Activated CD8-positive, alpha-beta T cell treated with anti-CD3 and anti-CD28 coated beads, Interleukin-2, amount 10 ng/mL, durations not matched to agents 7 days and 5 days (primary cell): ENCODE measurements at regions not wholly inside any gene's neighbourhood (a gene's known extent, or its start where the extent isn't known, plus 50 kb on each side); places are given as distances from the start of the nearest gene placed in this dataset.
"Not testable (repeated sequence)": the region's sequence is repeated elsewhere in the genome, so short reads cannot be mapped to it uniquely, and the experiment has no call there.

ENCODE experiments used
- ATAC-seq: fragments of 150-1000 bp; cut with Tn5 transposase; one replicate; pipeline ENCODE4 v1.10.0; 2021; ENCODE audit warnings: moderate library complexity
- CTCF ChIA-PET: fragments of 350-600 bp; sonication (Branson Sonifier 250); formaldehyde crosslinking; loops from one replicate; lab custom pipeline; 2021; ENCODE audit warnings: antibody characterized with exemption; lab: Charles Lee
- POLR2A ChIA-PET: fragments of 350-600 bp; sonication (Branson Sonifier 250); formaldehyde crosslinking; loops from one replicate; lab custom pipeline; 2021; ENCODE audit warnings: antibody characterized with exemption; lab: Charles Lee
- DNase-seq: peaks from one replicate; pipeline ENCODE4 v3.0.0-alpha.2; 2020
- H3K27ac Mint-ChIP-seq: one replicate; pipeline ENCODE4 v1.8.0; 2021; ENCODE audit warnings: mild to moderate bottlenecking, mixed read lengths
- H3K27me3 Mint-ChIP-seq: one replicate; pipeline ENCODE4 v1.8.0; 2021; ENCODE audit warnings: low read depth, mixed read lengths
- H3K36me3 Mint-ChIP-seq: one replicate; pipeline ENCODE4 v1.8.0; 2021; ENCODE audit warnings: low read depth, mixed read lengths
- H3K4me1 Mint-ChIP-seq: one replicate; pipeline ENCODE4 v1.8.0; 2021; ENCODE audit warnings: low read depth, mixed read lengths
- H3K4me3 Mint-ChIP-seq: one replicate; pipeline ENCODE4 v1.8.0; 2021; ENCODE audit warnings: mild to moderate bottlenecking, mixed read lengths
- H3K9me3 Mint-ChIP-seq: one replicate; pipeline ENCODE4 v1.8.0; 2022; ENCODE audit warnings: mixed read lengths; ENCODE audit not compliant: insufficient read depth

DNA sequence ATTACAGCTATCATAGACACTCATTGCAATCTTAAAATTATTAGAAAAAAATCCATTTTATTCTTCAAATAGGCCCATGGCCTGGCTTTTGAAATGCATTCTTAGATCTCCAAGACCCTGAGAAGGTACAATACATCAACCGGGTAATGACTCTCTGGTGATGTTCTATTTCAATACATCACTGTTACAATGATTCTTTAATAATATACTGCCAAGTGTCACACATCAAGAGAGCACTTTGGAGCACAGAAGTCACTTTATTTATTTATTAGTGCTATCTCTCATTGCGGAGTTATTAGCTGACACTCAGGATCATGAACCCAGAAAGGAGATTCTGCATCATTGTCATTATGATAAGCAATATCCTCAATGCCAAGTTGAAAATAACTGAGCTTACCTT lies 748.5 kb upstream of the MBL2 start:
- no peak for ATAC-seq
- no peak overlapping the region for H3K27ac Mint-ChIP-seq
- CTCF ChIA-PET: interaction anchor here (0.7 kb wide), 1 partner anchor 1394 kb away, joined by 3 read pairs; no protein-coding TSS in a partner anchor
- no peak overlapping the region for H3K4me3 Mint-ChIP-seq
- DNase-seq: no peak
- no peaks in the 10 kb centered on the region for H3K27me3 Mint-ChIP-seq
- POLR2A ChIA-PET: no interaction called here
- no peaks in the 10 kb centered on the region for H3K4me1 Mint-ChIP-seq
- no peaks in the 10 kb centered on the region for H3K36me3 Mint-ChIP-seq
- peaks cover 23% of the 10 kb centered on the region for H3K9me3 Mint-ChIP-seq

DNA sequence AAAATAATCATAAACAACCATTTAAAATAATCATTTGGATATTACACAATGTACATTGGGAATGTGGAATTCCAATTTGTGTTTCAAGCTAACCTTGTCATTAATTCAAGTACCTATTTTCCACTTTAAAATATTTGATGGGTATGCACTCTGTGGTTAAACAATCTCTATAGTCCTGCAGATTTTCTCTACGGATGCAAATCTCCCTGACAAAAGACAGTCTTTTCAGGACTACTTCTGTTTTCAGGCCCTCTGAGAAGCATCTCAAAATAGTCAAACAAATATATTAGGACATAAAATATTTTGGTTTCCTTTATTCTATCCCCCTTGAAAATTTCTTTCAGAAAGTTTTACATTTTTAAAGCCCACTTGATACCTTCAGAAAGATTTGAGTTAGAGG lies 735.6 kb upstream of the MBL2 start:
- DNase-seq (no peak), ATAC-seq (no peak)
- no peaks in the 10 kb centered on the region for H3K36me3 Mint-ChIP-seq
- CTCF ChIA-PET: no interaction called here
- no peaks in the 10 kb centered on the region for H3K4me1 Mint-ChIP-seq
- no peak overlapping the region for H3K4me3 Mint-ChIP-seq
- no peak overlapping the region for H3K27ac Mint-ChIP-seq
- POLR2A ChIA-PET: no interaction called here
- H3K9me3 Mint-ChIP-seq: peaks cover 10% of the 10 kb centered on the region
- no peaks in the 10 kb centered on the region for H3K27me3 Mint-ChIP-seq

DNA sequence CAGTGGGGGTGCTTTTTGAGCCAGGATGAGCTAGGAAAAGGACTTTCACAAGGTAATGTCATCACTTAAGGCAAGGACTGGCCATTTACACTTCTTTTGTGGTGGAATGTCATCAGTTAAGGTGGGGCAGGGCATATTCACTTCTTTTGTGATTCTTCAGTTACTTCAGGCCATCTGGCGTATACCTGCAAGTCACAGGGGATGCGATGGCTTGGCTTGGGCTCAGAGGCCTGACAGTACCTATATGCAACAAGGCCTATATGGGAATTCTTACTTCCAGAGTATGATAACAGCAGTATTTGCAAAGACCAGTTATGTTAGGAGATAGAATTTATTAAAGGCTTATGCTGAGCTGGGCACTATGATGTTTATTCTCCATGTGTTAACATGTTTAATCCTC lies 731.9 kb upstream of the MBL2 start:
- H3K27me3 Mint-ChIP-seq, H3K27ac Mint-ChIP-seq, H3K4me1 Mint-ChIP-seq, H3K4me3 Mint-ChIP-seq, H3K36me3 Mint-ChIP-seq, CTCF ChIA-PET, ATAC-seq, DNase-seq, POLR2A ChIA-PET: not testable (repeated sequence)
- peaks cover 24% of the 10 kb centered on the region for H3K9me3 Mint-ChIP-seq

DNA sequence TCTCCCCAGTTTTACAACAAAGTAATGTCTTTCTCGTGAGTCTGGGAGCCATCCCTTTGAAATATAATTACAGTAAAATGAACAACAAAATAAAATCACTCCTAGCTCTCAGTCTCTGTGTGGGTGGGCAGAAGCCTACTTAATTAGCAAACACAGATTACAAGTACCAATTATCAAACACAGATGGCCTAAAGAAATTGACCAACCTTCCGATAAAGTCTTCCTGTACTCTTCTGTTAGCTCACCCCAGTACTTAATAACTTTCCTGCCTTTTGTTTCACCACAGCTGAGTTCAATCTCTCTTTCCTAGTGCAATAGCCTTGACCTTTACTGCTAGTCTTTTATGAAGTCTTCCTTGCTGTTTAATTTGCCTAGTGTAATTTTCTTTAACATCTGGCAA lies 719.2 kb upstream of the MBL2 start:
- Mint-ChIP-seq H3K4me1 (no peaks in the 10 kb centered on the region), H3K27ac (no peak overlapping the region), H3K27me3 (no peaks in the 10 kb centered on the region), H3K36me3 (no peaks in the 10 kb centered on the region), H3K9me3 (peaks cover 15% of the 10 kb centered on the region), H3K4me3 (no peak overlapping the region)
- CTCF ChIA-PET: no interaction called here
- POLR2A ChIA-PET: no interaction called here
- DNase-seq (no peak), ATAC-seq (no peak)

DNA sequence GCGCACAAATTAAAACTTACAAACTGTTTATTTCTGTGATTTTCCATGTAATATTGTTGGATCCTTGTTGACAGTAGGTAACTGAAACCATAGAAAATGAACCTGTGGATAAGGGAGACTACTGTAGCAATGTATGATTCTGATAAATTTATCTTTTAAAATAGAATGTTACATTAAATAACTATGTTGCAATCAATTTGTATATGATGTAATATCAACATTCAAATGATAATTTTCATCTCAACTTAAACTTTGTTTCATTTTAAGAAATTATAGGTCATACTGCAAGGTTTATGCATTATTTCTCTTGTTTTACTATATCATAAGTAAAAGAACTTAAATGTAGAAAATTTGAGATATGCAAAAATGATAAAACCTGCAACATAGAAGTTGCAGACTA lies 718.0 kb upstream of the MBL2 start:
- no peak for DNase-seq
- Mint-ChIP-seq H3K27me3 (no peaks in the 10 kb centered on the region), H3K9me3 (peaks cover 25% of the 10 kb centered on the region), H3K27ac (no peak overlapping the region), H3K4me1 (no peaks in the 10 kb centered on the region), H3K36me3 (no peaks in the 10 kb centered on the region), H3K4me3 (no peak overlapping the region)
- ChIA-PET CTCF (no interaction called here), POLR2A (no interaction called here)
- no peak for ATAC-seq

DNA sequence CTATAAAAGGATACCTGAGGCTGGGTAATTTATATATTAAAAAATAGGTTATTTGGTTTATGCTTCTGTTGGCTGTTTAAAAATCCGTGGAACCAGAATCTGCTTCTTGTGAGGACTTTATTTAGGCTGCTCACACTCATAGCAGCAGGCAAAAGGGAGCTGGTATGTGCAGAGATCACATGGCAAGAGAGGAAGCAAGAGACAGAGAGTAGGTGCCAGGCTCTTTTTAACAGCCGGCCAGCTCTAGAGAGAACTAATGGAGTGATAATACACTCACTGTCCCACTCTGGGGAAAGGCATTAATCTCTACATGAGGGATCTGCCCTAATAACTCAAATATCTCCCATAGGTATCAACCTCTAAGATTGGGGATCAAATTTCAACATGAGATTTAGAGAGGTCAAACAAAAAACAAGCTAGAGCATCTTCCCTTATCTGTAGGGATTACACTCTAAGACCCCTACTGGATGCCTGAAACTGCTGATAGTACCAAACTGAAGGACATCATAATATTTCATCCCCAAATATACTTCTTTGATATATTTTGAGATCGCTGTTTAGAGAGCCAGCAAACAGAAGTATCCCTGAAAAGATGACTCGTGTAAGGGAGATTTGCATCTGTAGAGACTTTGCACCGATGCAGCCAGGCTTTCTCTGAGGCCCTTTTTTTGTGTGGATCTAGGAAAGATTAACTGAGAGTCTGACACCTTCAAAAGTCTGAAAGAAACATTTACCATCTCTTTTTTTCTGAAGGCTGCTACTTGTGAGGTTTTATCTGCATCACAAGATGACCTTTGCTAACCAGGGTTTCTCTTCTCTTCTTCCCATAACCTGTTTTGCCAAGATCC lies 717.0 kb upstream of the MBL2 start:
- POLR2A ChIA-PET: no interaction called here
- no peak overlapping the region for H3K27ac Mint-ChIP-seq
- H3K27me3 Mint-ChIP-seq: no peaks in the 10 kb centered on the region
- no peaks in the 10 kb centered on the region for H3K4me1 Mint-ChIP-seq
- DNase-seq (no peak), ATAC-seq (no peak)
- CTCF ChIA-PET: no interaction called here
- peaks cover 32% of the 10 kb centered on the region for H3K9me3 Mint-ChIP-seq
- no peaks in the 10 kb centered on the region for H3K36me3 Mint-ChIP-seq
- H3K4me3 Mint-ChIP-seq: no peak overlapping the region

DNA sequence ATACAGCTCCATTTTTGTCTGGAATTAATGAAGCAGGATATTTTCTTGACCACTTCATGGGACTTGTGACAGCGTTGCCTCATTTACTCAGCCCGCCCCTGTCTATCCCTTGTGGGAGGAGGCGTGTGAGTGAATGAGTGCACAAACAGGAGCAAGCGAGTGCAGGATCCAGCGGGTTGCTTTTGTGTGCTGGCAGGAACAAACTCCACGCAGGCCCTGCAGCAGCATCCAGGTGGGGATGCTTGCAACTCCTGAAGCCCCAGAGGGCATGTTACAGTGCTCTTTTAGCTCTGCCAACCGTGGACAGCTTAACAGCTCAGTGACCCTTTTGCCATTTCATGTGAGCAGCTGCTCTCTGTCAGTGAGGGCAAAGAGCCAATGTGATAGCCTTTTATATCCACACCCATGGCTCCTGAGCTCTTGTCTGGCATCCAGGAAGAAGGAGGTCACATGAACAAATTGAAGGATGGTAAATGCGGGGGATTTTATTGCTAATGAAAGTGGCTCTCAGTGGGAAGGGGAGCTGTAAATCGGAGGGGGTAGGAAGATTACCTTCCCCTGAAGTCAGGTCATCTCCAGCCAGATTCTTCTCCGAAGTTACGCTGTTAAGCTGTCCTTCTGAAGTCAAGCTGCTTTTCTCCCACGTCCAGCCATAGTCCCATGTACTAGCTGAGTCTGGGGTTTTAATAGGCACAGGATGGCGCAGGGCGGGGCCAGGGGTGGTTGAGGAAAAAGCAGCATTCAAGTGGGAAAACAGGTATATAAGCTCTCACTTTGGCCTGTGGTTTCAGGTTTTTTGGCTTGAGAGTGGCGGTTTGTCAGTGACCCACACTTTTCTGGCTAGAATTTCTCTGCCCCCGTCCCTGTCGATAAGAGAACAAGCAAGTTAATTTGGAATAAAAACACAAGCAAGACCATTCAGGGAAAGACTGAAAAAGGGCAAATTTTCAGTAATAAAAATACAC lies 714.7 kb upstream of the MBL2 start:
- H3K9me3 Mint-ChIP-seq: peaks cover 34% of the 10 kb centered on the region
- no peak overlapping the region for H3K27ac Mint-ChIP-seq
- no peak for ATAC-seq
- H3K4me1 Mint-ChIP-seq: no peaks in the 10 kb centered on the region
- H3K36me3 Mint-ChIP-seq: no peaks in the 10 kb centered on the region
- H3K4me3 Mint-ChIP-seq: no peak overlapping the region
- no peaks in the 10 kb centered on the region for H3K27me3 Mint-ChIP-seq
- POLR2A ChIA-PET: no interaction called here
- CTCF ChIA-PET: no interaction called here
- no peak for DNase-seq

DNA sequence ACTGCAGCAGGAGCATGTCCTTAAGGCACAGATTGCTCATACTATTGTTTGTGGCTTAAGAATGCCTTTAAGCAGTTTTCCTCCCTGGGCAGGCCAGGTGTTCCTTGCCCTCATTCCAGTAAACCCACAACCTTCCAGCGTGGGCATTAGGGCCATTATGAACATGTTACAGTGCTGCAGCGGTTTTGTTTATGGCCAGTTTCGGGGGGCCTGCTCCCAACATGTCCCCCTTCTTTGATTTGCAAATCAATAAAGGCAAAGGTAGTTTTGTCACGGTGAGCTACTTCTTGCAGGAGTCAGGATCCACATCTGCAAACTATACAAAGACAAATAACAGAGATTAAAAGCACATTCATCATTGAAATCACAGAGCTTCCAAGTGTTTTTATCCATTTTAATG lies 712.8 kb upstream of the MBL2 start:
- POLR2A ChIA-PET, ATAC-seq, H3K27ac Mint-ChIP-seq, H3K27me3 Mint-ChIP-seq, DNase-seq, H3K36me3 Mint-ChIP-seq, CTCF ChIA-PET, H3K4me3 Mint-ChIP-seq, H3K4me1 Mint-ChIP-seq: not testable (repeated sequence)
- H3K9me3 Mint-ChIP-seq: peaks cover 28% of the 10 kb centered on the region

DNA sequence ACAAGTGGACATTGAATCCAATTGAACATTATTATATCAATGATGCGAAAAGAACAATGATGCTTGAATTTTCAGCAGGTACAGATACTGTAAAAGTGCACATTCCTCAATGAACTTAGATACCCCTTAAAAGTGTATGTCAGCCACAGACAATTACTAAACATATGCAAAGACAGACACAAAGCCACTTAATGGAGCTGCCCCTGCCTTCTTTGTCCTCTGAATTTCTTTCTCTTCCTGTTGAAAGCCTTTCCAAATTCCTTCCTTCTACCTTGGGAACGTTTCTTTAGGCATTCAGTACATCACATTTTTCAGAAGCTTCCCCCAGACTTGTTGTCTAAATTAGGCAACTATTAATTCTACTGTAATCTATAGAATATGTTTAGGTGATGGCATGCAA lies 706.8 kb upstream of the MBL2 start:
- ATAC-seq (no peak), DNase-seq (no peak)
- Mint-ChIP-seq H3K27me3 (no peaks in the 10 kb centered on the region), H3K4me3 (no peak overlapping the region), H3K27ac (no peak overlapping the region), H3K9me3 (peaks cover 9% of the 10 kb centered on the region), H3K36me3 (no peaks in the 10 kb centered on the region), H3K4me1 (no peaks in the 10 kb centered on the region)
- POLR2A ChIA-PET: no interaction called here
- CTCF ChIA-PET: no interaction called here

DNA sequence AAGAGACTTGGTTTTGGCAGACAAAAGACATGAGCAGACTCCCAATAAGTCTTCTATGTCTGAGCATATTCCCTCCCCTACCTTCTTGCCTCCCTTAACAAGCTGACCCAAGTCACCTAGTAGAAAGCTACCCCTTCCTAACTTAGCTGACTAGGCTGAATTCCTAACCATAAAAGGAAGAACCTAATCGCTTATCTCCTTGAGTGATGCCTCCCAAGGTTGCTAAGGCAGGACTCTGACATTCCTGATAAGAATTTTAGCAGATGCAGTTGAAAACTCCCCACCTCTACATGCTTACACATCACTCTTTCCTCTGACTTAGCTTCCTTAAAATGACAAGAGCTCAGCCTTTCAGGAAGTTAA lies 704.7 kb upstream of the MBL2 start:
- H3K9me3 Mint-ChIP-seq: peaks cover 7% of the 10 kb centered on the region
- H3K27me3 Mint-ChIP-seq: no peaks in the 10 kb centered on the region
- H3K4me1 Mint-ChIP-seq: no peaks in the 10 kb centered on the region
- DNase-seq (no peak), ATAC-seq (no peak)
- H3K27ac Mint-ChIP-seq: no peak overlapping the region
- H3K36me3 Mint-ChIP-seq: no peaks in the 10 kb centered on the region
- ChIA-PET POLR2A (no interaction called here), CTCF (no interaction called here)
- no peak overlapping the region for H3K4me3 Mint-ChIP-seq

DNA sequence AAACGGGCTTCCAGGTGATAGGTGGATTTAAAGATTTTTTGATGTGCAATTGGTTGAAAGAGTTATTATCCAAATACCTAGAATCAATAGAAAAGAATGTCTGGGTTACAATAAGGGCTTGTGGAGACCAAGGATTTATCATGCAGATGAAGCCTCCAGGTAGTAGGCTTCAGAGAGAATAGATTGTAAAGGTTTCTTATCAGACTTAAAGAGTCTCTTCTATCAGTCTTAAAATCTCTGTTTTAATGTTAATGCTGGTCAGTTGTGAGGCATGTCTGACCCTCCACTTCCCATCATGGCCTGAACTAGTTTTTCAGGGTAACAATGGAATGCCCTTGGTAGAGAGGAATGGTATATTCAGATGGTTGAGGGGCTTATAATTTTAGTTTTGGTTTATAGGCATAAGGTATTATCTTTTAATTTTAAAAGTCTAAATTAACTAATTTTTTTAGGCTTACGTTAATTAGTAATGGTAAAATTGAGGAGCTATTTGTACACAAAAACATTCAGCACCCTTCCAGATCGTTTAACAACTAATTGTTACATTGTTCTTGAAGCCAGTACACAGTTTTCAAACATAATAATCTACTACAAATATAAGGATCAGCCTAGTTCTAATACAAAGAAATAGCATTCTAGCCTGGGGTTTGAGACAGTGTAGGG lies 704.2 kb upstream of the MBL2 start:
- CTCF ChIA-PET: no interaction called here

DNA sequence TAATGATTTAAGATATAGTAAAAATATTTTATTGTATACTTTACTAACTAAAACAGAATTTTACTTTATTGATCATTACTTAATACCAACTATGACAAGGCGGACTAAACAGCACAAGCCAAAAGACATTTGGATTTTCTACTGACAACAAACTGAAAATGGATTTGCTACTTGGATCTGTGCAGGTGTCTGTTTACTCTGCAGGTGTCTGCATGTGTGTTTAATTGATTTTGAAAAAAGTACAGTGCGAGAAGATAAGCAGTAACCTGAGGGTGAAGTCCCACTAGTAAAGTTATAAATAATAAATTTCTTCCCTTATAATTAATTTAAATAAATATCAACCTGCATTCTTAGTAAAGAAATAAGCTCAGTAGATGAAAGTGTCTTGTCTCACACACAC lies 696.8 kb upstream of the MBL2 start:
- ChIA-PET CTCF (no interaction called here), POLR2A (no interaction called here)
- Mint-ChIP-seq H3K4me3 (no peak overlapping the region), H3K4me1 (no peaks in the 10 kb centered on the region), H3K27me3 (no peaks in the 10 kb centered on the region), H3K9me3 (peaks cover 4% of the 10 kb centered on the region), H3K27ac (no peak overlapping the region), H3K36me3 (no peaks in the 10 kb centered on the region)
- DNase-seq: no peak
- no peak for ATAC-seq

More for the DNA sequence above, 704.2 kb upstream of the MBL2 start:
- Mint-ChIP-seq H3K4me1 (no peaks in the 10 kb centered on the region), H3K9me3 (peaks cover 7% of the 10 kb centered on the region), H3K36me3 (no peaks in the 10 kb centered on the region), H3K27ac (no peak overlapping the region), H3K4me3 (no peak overlapping the region), H3K27me3 (no peaks in the 10 kb centered on the region)
- DNase-seq: no peak
- POLR2A ChIA-PET: no interaction called here
- ATAC-seq: no peak
